MM.1S (cell line): ENCODE measurements at regions not wholly inside any gene's neighbourhood (a gene's known extent, or its start where the extent isn't known, plus 50 kb on each side); places are given as distances from the start of the nearest gene placed in this dataset.

Experiments used
- DNase-seq: peaks from one replicate; pipeline ENCODE4 v3.0.0-alpha.2; 2015
- H2AFZ ChIP-seq: fragments of 300-600 bp; sonication (generic); 2 replicates; pipeline ENCODE4 v1.6.0; 2016; ENCODE audit warnings: antibody characterized with exemption, low read length
- H3F3A ChIP-seq: fragments of 300-600 bp; sonication (generic); 2 replicates; pipeline ENCODE4 v1.6.1; 2016; ENCODE audit warnings: mild to moderate bottlenecking, antibody characterized with exemption, low read length, moderate library complexity, mixed read lengths; ENCODE audit not compliant: insufficient read depth
- H3K27ac ChIP-seq: fragments of 300-600 bp; sonication (generic); 2 replicates; pipeline ENCODE4 v1.5.1; 2016; ENCODE audit warnings: mild to moderate bottlenecking, low read length
- H3K27me3 ChIP-seq: fragments of 300-600 bp; sonication (generic); replicated peaks from 2 replicates; pipeline ENCODE4 v1.6.0; 2016; ENCODE audit warnings: low read length; ENCODE audit not compliant: insufficient read depth
- H3K36me3 ChIP-seq: fragments of 300-600 bp; sonication (generic); replicated peaks from 2 replicates; pipeline ENCODE4 v1.6.1; 2016; ENCODE audit warnings: mild to moderate bottlenecking, low read length, mixed read lengths; ENCODE audit not compliant: insufficient read depth
- H3K4me1 ChIP-seq: fragments of 300-600 bp; sonication (generic); 2 replicates; pipeline ENCODE4 v1.6.1; 2016; ENCODE audit warnings: low read length, mixed read lengths
- H3K4me2 ChIP-seq: fragments of 300-600 bp; sonication (generic); 2 replicates; pipeline ENCODE4 v1.6.0; 2016; ENCODE audit warnings: low read depth, low read length
- H3K4me3 ChIP-seq: fragments of 300-600 bp; sonication (generic); 2 replicates; pipeline ENCODE4 v1.5.1; 2016; ENCODE audit warnings: low read length, mixed read lengths
- H3K79me2 ChIP-seq: fragments of 300-600 bp; sonication (generic); 2 replicates; pipeline ENCODE4 v1.6.1; 2016; ENCODE audit warnings: mixed run types, low read length, mixed read lengths
- H3K9ac ChIP-seq: fragments of 300-600 bp; sonication (generic); 2 replicates; pipeline ENCODE4 v1.6.1; 2016; ENCODE audit warnings: low read length, mixed read lengths
- H3K9me2 ChIP-seq: fragments of 300-600 bp; sonication (generic); replicated peaks from 2 replicates; pipeline ENCODE4 v1.6.1; 2016; ENCODE audit warnings: mild to moderate bottlenecking, low read length, mixed read lengths; ENCODE audit not compliant: insufficient read depth
- H3K9me3 ChIP-seq: fragments of 300-600 bp; sonication (generic); replicated peaks from 2 replicates; pipeline ENCODE4 v1.6.1; 2016; ENCODE audit warnings: mild to moderate bottlenecking, low read length, mixed read lengths; ENCODE audit not compliant: insufficient read depth
- H4K20me1 ChIP-seq: fragments of 300-600 bp; sonication (generic); 2 replicates; pipeline ENCODE4 v1.6.1; 2016; ENCODE audit warnings: mild to moderate bottlenecking, low read length, moderate library complexity, mixed read lengths; ENCODE audit not compliant: insufficient read depth
- CTCF ChIP-seq: fragments of 300-600 bp; sonication (generic); IDR thresholded peaks from 2 replicates; pipeline ENCODE4 v1.5.1; 2016; ENCODE audit warnings: antibody characterized with exemption, low read length, mixed read lengths
- EZH2 ChIP-seq: fragments of 300-600 bp; sonication (generic); optimal IDR thresholded peaks from 2 replicates; pipeline ENCODE3; 2017; ENCODE audit warnings: low read depth, mild to moderate bottlenecking, antibody characterized with exemption, low read length, mixed read lengths
- EZH2phosphoT487 ChIP-seq: fragments of 300-600 bp; sonication (generic); IDR thresholded peaks from 2 replicates; pipeline ENCODE4 v1.6.1; 2018; ENCODE audit warnings: antibody characterized with exemption, low read length

- Histone ChIP-seq H2AFZ (no peak overlapping the region), H4K20me1 (no peaks in the 10 kb centered on the region), H3K9ac (no peak overlapping the region), H3K9me3 (no peaks in the 10 kb centered on the region), H3K79me2 (no peaks in the 10 kb centered on the region), H3F3A (no peaks in the 10 kb centered on the region), H3K9me2 (no peaks in the 10 kb centered on the region), H3K4me1 (no peaks in the 10 kb centered on the region), H3K4me2 (no peak overlapping the region), H3K4me3 (no peak overlapping the region), H3K36me3 (no peaks in the 10 kb centered on the region), H3K27me3 (no peaks in the 10 kb centered on the region), H3K27ac (no peak overlapping the region)
- TF ChIP-seq CTCF = no peak
- TF ChIP-seq EZH2phosphoT487 = no peak
- no peak for TF ChIP-seq EZH2
- DNase-seq = no peak
Measured at GRCh38 chr2:225996462-225996828, 596.9 kb downstream of the NYAP2 start.

- Histone ChIP-seq H3K4me2 (no peak overlapping the region), H3K9me2 (no peaks in the 10 kb centered on the region), H3K4me3 (no peak overlapping the region), H3K27ac (no peak overlapping the region), H3K4me1 (no peaks in the 10 kb centered on the region), H3K27me3 (no peaks in the 10 kb centered on the region), H3K36me3 (no peaks in the 10 kb centered on the region), H4K20me1 (no peaks in the 10 kb centered on the region), H3F3A (no peaks in the 10 kb centered on the region), H3K79me2 (no peaks in the 10 kb centered on the region), H3K9me3 (no peaks in the 10 kb centered on the region), H3K9ac (no peak overlapping the region), H2AFZ (no peak overlapping the region)
- DNase-seq = no peak
- TF ChIP-seq CTCF (no peak), EZH2phosphoT487 (no peak), EZH2 (no peak)
Measured at GRCh38 chr2:225995796-225996461, 596.4 kb downstream of the NYAP2 start.

- Histone ChIP-seq H3K4me3 (no peak overlapping the region), H3K9ac (no peak overlapping the region), H3K9me3 (no peaks in the 10 kb centered on the region), H4K20me1 (no peaks in the 10 kb centered on the region), H3K4me1 (no peaks in the 10 kb centered on the region), H3K27ac (no peak overlapping the region), H3K36me3 (no peaks in the 10 kb centered on the region), H3K27me3 (no peaks in the 10 kb centered on the region), H3K4me2 (no peak overlapping the region), H3K9me2 (no peaks in the 10 kb centered on the region), H2AFZ (no peak overlapping the region), H3F3A (no peaks in the 10 kb centered on the region), H3K79me2 (no peaks in the 10 kb centered on the region)
- TF ChIP-seq EZH2 = no peak
- no peak for TF ChIP-seq EZH2phosphoT487
- TF ChIP-seq CTCF = no peak
- no peak for DNase-seq
Measured at GRCh38 chr2:225994748-225995405, 595.4 kb downstream of the NYAP2 start.
